ENCODE measurements at regions not wholly inside any gene's neighbourhood (a gene's known extent, or its start where the extent isn't known, plus 50 kb on each side); places are given as distances from the start of the nearest gene placed in this dataset.

- TF ChIP-seq CTCF (IDR thresholded peaks at IDR 0.05; ENCODE audit: low read depth, low read length) (no peak), EZH2phosphoT487 (IDR thresholded peaks at IDR 0.05; ENCODE audit: low read depth) (no peak)
These were observed 308.8 kb downstream of the MAP2K6 start for GRCh38 chr17:69723316-69723715.
